SHP77 (cell line): ENCODE measurements at regions not wholly inside any gene's neighbourhood (a gene's known extent, or its start where the extent isn't known, plus 50 kb on each side); places are given as distances from the start of the nearest gene placed in this dataset.
"Not testable (repeated sequence)": the region's sequence is repeated elsewhere in the genome, so short reads cannot be mapped to it uniquely, and the experiment has no call there.

ENCODE experiments used
- DNase-seq, 2 experiments: peaks; one replicate each; lab custom pipeline; 2025; lab: John Stamatoyannopoulos, UW

DNA sequence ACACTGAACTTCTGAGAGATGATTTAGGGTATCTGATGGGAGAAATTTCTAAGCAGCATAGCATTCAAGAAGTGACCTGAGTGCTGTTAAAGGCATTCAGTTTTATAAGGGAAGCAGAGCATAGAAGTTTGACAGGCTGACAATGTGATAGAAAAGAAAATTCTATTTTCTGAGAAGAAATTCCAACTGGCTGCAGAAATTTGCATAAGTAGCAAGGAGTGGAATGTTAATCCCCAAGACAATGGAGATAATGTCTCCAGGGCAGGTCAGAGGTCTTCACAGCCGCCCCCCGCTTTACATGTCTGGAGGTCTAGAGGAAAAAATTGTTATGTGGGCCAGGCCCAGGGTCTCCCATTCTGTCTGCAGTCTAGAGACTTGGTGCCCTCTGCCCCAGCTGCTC is 1361.8 kb upstream of the EYS start:
- no peak for DNase-seq

DNA sequence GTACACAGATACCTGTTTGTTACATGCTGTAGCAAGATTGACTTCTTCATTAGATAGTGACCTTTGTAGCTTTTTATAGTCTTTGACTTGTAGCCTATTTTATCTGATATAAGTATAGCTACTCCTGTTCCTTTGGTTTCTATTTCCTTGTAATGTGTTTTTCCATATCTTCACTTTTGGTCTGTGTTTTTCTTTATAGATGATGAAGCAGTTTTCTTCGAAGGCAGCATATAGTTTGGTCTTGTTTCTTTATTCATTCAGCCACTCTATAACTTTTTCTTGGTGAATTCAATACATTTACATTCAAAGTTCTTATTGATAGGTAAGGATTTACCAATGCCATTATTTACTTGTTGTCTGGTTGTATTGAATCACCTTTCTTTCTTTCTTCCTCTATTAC is 1357.3 kb upstream of the EYS start:
- no peak for DNase-seq

DNA sequence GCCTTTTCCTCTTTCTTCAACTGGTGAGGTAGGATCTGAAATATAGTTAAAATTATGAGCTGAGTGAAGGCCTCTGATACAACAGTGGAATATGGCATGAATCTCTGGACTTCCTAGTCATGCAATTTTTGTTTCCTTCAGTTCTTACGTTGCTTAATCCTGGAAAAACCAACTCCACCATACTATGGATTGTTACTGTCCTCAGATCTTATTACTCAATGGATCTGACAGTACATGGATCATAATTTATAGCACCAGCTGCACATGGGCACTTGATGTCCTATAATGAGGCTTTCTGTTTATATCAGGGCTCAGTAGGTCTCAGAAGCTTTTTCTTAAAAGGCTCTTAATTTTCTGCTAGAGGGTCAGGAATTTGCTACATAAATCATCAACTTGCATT is 1341.0 kb upstream of the EYS start:
- DNase-seq = no peak

DNA sequence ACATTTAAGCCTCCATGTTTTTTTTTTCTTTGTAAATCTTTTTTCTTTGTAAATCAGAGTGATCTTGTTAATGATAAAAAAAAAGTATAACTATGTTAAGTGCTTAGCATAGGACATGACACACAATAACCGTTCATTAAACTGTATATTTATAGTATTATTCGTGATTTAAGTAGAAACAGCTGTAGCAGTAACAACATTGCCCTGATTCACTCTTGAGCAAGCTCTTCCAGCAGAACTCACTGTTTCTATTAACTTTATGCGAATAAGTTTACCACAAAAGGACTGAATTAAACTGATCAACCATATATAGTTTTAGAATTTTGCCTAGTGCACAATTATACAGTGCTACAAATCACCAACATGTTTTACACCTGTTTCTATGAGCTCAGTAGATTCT is 1338.0 kb upstream of the EYS start:
- no peak for DNase-seq

DNA sequence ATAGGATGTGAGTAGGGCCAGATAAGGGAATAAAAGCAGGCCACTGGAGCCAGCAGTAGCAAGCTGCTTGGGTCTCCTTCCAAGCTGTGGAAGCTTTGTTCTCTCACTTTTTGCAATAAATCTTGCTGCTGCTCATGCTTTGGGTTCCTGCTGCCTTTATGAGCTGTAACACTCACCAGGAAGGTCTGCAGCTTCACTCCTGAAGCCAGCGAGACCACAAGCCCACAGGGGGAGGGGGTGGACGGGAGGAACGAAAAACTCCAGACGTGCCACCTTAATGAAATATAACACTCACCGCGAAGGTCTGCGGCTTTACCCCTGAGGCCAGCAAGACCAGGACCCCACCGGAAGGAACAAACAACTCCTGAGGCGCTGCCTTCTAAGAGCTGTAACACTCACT is 1324.4 kb upstream of the EYS start:
- DNase-seq = no peak

DNA sequence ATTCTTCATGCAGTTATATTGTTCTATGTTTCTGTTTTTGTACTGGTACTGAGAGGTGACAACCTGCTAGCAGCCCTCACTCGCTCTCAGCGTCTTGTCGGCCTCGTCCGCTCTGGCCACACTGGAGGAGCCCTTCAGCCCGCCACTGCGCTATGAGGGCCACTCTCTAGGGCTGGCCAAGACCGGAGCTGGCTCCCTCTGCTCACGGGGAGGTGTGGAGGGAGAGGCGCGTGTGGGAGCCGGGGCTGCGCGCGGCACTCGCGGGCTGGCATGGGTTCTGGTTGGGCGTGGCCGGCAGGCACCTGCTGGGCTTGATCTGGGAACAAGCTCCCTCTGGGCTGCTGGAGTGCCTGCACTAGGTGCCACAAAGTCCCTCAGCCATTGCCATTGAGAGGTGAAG is 1323.8 kb upstream of the EYS start:
- no peak for DNase-seq

DNA sequence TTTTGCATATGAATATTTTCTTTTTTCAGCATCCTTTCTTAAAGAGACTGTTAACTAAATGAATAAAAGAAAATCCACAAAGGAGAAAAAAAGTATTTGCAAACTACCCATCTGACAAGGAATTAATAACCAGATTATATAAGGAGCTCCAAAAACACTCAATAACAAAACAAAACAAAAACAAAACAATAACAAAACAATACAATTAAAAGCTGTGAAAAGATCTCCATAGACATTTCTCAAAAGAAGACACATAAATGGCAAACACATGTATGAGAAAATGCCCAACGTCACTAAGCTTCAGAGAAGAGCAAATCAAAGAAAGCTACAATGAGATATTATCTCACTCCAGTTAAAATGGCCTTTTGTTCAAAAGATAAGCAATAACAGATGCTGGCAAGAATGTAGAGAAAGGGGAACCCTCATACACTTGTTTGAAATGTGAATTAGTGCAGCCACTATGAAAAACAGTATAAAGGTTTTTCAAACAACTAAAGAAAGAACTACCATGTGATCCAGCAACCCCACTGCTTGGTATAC is 1310.0 kb upstream of the EYS start:
- DNase-seq = no peak

DNA sequence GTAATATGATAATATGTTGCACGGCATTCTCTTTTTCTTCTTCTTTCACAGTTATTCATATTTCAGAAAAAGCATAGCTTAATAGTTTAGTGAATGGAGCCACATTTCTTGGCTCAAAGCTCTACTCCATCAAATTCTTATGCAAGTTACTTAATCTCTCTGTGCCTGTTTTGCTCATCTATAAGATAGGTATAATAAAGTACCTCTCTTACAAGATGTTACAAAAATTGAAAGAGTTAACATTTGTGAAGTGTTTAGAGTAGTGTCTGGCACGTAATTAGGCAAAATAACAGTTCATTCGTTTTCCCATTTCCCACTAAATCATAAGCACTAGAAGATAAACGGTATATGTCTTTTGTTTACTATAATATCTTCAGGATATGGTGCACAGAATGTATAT is 1304.4 kb upstream of the EYS start:
- DNase-seq = no peak

DNA sequence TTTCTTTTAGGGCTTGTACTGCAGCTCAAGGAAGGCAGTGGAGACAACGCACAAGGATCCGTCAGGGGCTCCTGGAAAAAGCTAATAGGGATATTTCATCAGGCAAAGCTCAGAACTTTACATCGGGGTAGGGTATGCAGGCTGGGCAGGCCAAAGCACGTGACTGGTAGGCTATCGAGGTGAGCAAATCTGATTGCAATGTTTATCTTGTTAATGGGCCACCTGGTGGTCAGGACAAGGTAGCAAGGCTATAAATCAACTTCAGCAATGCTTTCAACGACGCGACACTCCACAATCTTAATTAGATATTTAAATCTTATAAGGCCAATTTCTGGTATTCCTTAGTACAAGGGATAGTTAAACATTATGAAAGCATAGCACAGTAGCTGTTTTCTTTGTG is 1302.8 kb upstream of the EYS start:
- DNase-seq = no peak

DNA sequence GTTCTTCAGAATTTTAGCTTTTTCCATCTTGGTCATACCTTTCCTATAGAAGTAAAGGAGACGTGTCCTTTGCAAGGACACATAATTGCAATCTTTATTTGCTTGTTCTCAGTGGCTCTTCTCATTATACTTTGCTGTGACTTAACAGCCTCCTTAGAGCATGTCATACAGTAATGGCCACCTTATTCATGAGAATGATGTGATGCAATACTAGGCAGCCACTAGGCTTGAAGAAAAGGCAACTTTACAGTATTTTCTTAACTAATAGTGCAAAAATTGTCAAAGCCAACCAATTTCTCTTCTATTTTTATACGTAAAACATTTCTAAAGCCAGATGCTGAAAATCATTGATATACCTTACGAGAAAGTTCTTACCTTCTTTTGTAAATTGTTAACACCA is 1296.8 kb upstream of the EYS start:
- DNase-seq = no peak

DNA sequence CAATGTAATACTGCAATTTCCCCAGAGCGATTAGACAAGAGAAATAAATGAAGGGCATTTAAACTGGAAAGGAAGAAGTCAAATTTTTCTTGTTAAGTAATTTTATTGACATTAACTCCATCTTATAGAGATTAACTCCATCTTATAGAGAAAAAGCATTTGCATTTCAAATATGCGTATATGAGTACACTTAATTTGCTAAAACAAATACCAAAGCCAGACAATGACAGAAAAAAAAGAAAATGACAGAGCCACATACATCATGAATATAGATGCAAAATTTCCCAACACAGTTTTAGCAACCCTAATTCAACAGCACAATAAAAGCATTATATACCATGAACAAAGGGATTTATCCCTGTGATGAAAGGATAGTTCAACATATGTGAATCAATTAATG is 1293.1 kb upstream of the EYS start:
- DNase-seq = no peak

DNA sequence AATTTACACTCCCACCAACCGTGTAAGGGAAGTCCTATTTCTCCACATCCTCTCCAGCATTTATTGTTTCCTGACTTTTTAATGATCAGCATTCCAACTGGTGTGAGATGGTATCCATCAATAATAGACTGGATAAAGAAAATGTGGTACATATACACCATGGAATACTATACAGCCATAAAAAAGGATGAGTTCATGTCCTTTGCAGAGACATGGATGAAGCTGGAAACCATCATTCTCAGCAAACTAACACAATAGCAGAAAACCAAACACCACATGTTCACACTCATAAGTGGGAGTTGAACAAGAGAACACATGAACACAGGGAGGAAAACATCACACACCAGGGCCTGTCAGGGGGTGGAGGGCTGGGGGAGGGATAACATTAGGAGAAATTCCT is 1290.6 kb upstream of the EYS start:
- not testable (repeated sequence) for DNase-seq

DNA sequence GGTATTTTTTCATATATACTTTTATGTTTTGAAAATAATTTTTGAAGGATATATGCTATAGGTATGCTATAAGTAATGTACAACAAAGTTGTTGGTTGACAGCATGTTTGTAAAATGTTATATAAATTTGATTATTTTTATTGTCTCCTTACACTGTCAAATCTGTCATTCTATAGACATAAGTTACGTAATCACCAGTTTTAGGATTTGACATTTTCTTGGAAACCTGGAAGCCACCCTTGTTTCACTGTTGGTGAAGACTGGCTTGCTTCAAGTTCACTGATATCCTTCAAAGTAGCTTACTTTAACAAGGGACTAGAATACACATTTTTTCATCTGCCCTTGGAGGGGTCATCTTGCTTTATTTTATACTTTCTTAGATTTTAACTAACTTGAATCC is 1288.6 kb upstream of the EYS start:
- DNase-seq = no peak

DNA sequence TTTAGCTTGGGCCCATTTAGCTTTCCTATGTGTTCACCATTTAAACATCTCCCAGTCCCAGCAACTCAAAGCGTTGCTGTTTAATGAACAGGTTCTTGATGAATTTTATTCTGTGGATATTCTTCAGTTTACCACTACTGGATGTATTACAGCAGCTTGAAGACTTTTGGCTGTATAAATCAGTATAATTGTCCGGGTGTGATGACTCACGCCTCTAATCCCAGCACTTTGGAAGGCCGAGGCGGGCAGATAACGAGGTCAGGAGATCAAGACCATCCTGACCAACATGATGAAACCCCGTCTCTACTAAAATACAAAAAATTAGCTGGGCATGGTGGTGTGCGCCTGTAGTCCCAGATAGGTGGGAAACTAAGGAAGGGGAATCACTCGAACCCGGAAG is 1286.7 kb upstream of the EYS start:
- DNase-seq = not testable (repeated sequence)

DNA sequence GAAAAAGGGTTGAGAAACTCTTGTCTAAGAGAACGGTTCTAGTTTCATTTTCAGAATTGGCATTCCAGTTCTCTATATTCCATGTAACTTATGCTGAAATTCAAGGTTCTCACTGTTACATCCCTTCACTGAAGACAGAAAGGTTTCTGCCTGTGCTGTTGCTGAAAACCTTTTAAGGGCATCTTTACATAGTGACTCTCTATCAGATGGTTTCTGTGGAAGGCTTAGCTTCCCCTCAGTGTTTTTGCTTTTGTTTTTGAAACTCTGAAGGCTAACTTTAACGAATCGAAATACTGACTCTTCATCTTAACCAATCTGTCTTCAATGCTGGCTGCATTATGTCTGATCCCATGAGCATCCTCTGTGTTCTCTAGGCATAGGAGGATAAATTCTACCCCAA is 1286.2 kb upstream of the EYS start:
- no peak for DNase-seq

DNA sequence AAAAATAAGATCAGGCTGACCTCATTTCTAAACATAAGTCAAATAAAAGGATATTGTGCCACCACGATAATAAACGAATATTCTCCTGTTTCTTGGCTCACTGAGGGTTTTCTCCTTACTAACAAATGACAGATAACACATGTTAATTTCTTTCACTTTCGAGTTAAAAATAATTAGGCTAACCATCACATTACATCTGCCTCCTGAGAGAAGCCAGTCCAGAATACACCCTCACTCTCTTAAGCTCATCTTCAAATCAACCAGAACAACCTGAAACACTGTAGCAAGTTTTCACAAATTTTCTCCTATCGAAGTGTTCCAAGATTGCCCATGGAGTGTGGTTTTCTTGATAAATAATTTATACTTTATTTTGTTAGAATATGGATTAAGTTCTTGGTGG is 1285.6 kb upstream of the EYS start:
- no peak for DNase-seq

DNA sequence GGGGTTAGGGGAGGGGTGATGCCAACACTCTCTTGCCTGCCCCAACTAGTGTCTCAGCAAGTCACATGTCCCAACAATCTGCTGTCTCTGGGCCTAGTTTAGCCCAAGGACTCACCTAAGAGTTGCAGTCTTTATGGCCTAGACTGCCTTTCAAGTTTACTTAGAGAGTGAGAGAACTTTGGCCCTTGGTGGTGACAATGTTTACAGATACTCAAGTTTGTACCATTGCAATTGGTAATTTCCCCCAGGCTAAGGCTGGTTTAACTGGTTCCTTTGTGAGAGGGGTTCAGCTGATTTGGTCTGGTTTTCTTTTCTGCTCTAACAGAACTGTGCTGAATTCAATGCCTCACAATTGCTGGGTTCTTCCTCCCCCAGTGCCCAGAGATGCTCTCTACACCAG is 1279.9 kb upstream of the EYS start:
- no peak for DNase-seq

DNA sequence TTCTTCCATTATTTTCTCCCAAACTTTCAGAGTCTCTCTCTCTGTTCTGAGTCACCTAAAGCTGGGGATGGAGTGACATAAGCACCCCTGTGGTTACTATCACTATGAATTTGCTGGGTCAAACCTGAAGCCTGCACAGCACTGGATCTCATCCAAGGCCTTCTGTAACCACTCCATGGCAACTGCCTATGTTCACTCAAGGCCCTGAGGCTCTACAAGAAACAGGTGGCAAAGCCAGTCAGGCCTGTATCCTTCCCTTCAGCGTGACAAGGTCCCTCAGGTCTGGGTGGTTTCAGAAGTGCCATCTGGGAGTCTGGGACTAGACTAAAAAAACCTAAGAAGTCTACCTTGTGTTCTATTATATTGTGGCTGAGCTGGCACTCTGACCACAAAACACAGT is 1278.8 kb upstream of the EYS start:
- no peak for DNase-seq

DNA sequence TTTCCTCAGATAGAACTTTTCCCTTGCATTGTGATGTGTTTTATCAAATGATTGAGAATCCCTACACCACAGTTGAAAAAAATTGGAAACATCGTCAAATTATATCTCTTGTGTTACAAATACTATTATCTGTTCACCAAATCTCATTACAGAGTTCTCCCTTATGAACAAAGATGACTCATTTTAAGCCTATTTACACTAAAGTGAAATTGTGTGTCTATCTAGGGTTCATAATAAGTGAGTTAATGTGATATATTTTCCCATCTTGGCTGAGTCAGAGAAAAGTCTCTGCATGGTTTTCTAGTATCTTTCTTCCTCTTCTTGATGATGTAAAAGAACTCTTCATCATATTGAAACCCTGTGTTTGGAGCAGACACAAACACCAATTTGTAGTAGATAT is 1263.3 kb upstream of the EYS start:
- DNase-seq = no peak

DNA sequence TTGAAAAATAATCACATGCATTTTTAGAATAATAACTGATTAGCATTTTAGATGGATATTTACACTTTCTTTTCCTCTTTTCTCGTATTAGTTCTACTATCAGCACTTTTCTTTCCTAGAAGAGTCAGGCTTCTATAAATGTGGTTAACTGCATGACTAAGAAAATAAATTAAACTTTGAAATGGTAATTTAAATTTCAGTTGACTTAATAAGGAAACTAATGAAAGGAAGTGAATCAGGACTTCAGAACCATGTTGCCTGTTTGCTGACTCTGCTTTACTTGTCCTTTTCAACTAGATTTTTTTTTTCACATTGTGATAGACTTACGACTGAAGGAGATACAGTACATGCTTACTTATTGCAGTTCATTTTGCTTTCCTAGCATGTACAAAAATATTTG is 1258.2 kb upstream of the EYS start:
- DNase-seq = no peak

DNA sequence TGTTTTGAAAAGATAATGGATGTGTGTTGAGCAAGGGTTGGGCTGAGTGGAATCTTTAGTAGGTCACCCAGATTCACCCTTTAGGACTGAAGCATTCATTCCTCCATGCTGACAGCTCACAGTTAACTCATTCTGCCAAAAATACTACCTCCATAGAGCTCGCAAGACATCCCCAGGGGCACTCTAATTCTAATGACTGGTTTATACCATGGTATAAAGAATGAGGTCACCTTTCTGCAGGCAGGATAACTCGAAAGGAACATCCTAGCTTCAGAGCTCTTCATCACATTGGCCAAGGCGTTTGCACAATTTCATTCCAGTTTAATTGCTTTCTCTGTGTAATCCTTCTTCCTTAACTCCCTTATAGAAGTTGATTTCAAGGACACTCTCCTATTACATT is 1257.2 kb upstream of the EYS start:
- no peak for DNase-seq

DNA sequence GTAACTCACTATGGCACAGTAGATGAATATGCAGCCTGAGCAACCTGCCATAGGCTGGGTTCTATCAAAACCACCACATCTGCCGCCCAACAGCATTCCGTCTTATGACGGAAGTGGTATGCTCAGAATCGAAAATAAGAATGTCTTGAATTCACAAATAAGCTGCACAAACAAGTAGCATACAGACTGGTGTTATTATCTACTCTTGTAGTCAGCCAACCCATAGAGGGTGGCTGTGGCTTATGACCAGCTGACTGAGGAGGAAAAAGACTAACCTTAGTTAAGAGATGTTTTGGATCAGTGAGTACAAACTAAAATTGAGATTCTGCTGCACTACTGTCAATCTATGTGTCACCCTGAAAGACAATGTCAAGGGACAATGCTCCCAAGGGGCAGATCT is 1255.1 kb upstream of the EYS start:
- no peak for DNase-seq

DNA sequence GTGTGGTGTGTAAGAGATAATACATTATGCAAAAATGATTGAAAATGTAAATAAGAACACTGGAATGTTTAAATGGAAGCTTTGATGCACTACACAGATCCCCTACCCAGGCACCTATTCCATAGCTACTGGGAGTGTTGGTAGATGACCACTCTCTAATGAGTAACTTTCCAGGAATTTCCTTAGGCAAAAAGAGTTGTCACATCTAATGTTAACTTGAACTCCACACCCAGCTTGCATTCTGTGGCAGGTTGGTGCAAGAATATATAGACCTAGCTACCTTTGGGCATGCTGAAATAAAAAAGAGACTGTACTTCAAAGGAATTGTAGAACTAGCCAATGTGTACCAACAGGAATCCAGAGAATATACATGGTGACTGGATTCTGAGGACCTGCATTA is 1254.2 kb upstream of the EYS start:
- no peak for DNase-seq

DNA sequence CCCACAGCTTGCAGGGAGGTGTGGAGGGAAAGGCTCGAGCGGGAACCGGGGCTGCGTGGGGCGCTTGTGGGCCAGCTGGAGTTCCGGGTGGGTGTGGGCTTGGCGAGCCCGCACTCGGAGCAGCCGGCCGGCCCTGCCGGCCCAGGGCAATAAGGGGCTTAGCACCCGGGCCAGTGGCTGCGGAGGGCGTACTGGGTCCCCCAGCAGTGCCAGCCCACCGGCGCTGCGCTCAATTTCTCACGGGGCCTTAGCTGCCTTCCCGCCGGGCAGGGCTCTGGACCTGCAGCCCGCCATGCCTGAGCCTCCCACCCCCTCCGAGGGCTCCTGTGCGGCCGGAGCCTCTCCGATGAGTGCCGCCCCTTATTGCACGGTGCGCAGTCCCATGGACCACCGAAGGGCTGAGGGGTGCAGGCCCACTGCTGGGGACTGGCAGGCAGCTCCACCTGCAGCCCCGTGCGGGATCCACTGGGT is 1242.2 kb upstream of the EYS start:
- DNase-seq = no peak

DNA sequence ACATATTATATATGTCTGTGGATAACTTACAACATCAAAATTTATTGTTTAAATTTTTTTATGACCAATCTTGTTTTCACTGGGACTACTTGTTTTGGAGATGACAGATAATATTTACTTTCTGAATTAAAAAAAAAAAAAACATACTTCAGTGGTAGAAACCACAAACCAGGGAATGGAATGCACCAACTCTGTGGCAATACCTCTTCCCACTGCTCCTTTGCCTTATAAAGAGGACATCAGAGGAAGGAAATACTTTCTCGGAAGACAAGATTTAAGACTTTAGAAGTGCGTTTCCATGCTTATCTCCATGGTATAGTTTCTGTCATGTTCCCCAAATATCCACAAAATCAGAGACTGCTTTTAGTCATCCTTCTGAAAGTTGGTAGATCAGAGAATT is 1241.1 kb upstream of the EYS start:
- no peak for DNase-seq
